Hematopoietic multipotent progenitor cell treated with erythropoietin and hydrocortisone succinate and interleukin-3 and kit ligand, for 4 days (in vitro differentiated cells): ENCODE measurements at regions not wholly inside any gene's neighbourhood (a gene's known extent, or its start where the extent isn't known, plus 50 kb on each side); places are given as distances from the start of the nearest gene placed in this dataset.
"Not testable (repeated sequence)": the region's sequence is repeated elsewhere in the genome, so short reads cannot be mapped to it uniquely, and the experiment has no call there.

ENCODE experiments used
- DNase-seq: peaks from one replicate; pipeline ENCODE4 v3.0.0-alpha.2; 2015

- DNase-seq, result no peak
These were observed 136.7 kb downstream of the NUDT12 start for GRCh38 chr5:103425686-103426454.

GRCh38 chr5:103424453-103425205 lies 138.0 kb downstream of the NUDT12 start:
- no peak for DNase-seq

- no peak for DNase-seq
These were observed 138.6 kb downstream of the NUDT12 start for GRCh38 chr5:103424026-103424425.

- DNase-seq, result no peak
These were observed 139.8 kb downstream of the NUDT12 start for GRCh38 chr5:103422756-103423155.

GRCh38 chr5:103414604-103415003 lies 148.0 kb downstream of the NUDT12 start:
- DNase-seq, result no peak

GRCh38 chr5:103411711-103412110 lies 150.9 kb downstream of the NUDT12 start:
- DNase-seq, result no peak

GRCh38 chr5:103410172-103410571 lies 151.6 kb downstream of the MACIR start:
- DNase-seq, result no peak

GRCh38 chr5:103409013-103409670 lies 150.6 kb downstream of the MACIR start:
- no peak for DNase-seq

GRCh38 chr5:103408408-103408807 lies 149.8 kb downstream of the MACIR start:
- DNase-seq, result no peak

- DNase-seq, result no peak
These were observed 148.8 kb downstream of the MACIR start for GRCh38 chr5:103407402-103407801.

GRCh38 chr5:103404483-103404882 lies 145.9 kb downstream of the MACIR start:
- no peak for DNase-seq

GRCh38 chr5:103402851-103403250 lies 144.3 kb downstream of the MACIR start:
- no peak for DNase-seq

GRCh38 chr5:103397739-103398581 lies 139.4 kb downstream of the MACIR start:
- DNase-seq, result peak; percentile 28

GRCh38 chr5:103394676-103395075 lies 136.1 kb downstream of the MACIR start:
- peak; percentile 18 for DNase-seq

- peak; percentile 79 for DNase-seq
These were observed 134.7 kb downstream of the MACIR start for GRCh38 chr5:103393101-103393754.

GRCh38 chr5:103391659-103392058 lies 133.1 kb downstream of the MACIR start:
- DNase-seq, result peak; percentile 87

- no peak for DNase-seq
These were observed 131.3 kb downstream of the MACIR start for GRCh38 chr5:103389846-103390245.

GRCh38 chr5:103389357-103389756 lies 130.8 kb downstream of the MACIR start:
- DNase-seq, result no peak

GRCh38 chr5:103385722-103386121 lies 127.2 kb downstream of the MACIR start:
- no peak for DNase-seq

- not testable (repeated sequence) for DNase-seq
These were observed 119.1 kb downstream of the MACIR start for GRCh38 chr5:103377638-103378037.

- no peak for DNase-seq
These were observed 117.5 kb downstream of the MACIR start for GRCh38 chr5:103375863-103376591.

GRCh38 chr5:103375350-103375749 lies 116.8 kb downstream of the MACIR start:
- no peak for DNase-seq
